ENCODE measurements at regions not wholly inside any gene's neighbourhood (a gene's known extent, or its start where the extent isn't known, plus 50 kb on each side); places are given as distances from the start of the nearest gene placed in this dataset.

DNA sequence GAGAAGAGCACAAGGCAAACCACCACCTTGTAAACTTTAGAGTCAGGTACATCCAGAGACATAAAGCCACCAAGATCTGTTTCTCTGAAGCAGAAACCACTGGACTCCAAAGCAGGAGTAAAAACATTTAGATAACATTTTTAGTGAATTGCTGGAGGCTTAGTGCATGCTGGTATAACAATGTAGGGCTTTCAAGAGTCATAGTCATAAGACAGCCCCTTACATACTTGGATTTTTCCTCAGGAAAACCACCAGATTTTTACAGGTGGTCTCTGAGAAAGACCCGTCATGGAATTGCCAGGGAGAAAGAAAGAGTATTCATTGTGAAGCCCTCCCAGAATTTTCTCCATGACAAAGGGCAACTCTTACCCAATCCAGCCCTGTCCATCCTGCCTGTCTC lies 434.5 kb upstream of the NAALADL2 start:
- Histone ChIP-seq H3K9me2 (ENCODE audit: insufficient read depth, low read length) (no peaks in the 10 kb centered on the region), H2AFZ (ENCODE audit: low read length) (no peak overlapping the region), H3K27ac (ENCODE audit: low read depth, low read length, poor library complexity, severe bottlenecking) (no peak overlapping the region), H3K4me2 (ENCODE audit: low read length) (no peak overlapping the region), H3K36me3 (ENCODE audit: insufficient read depth, low read length) (no peaks in the 10 kb centered on the region), H4K20me1 (ENCODE audit: insufficient read depth, low read length) (no peaks in the 10 kb centered on the region), H3K4me3 (ENCODE audit: low read depth, low read length, poor library complexity, severe bottlenecking) (no peak overlapping the region), H3K9me3 (ENCODE audit: low read length) (no peaks in the 10 kb centered on the region), H3K4me1 (ENCODE audit: insufficient read depth, low read length, poor library complexity, severe bottlenecking) (no peaks in the 10 kb centered on the region), H3K79me2 (ENCODE audit: insufficient read depth, low read depth, low read length) (no peaks in the 10 kb centered on the region)
- CTCF ChIA-PET (ENCODE audit: unreplicated experiment) = no interaction called here
- intact Hi-C loops (cut with micrococcal nuclease; ENCODE audit: unreplicated experiment) = no loop called here
- TF ChIP-seq EZH2phosphoT487 (IDR thresholded peaks at IDR 0.05; ENCODE audit: borderline replicate concordance, low read depth, low read length) = no peak
- no TSS peak for BruUV-seq (replicated peaks)
- POLR2A ChIA-PET = no interaction called here
- DNase-seq (ENCODE audit: low spot score) = no peak

DNA sequence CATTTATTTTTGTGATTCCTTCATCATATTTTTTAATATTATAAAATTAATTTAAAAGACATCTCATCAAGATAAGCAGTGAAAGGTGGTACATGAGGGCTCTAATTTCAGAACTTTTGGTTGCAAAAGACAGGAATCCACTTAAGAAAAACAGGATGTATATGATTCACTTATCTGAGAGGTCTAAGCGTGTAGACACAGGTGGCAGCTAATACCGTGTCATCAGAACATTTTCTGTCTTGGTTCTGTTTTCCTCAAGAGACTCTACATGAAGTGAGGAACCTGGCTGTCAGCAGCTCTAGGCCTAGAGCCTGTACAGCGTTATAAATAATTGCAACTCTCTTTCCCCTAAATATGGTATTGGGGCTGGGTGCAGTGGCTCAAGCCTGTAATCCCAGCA lies 433.7 kb upstream of the NAALADL2 start:
- Histone ChIP-seq H3K27ac (ENCODE audit: low read depth, low read length, poor library complexity, severe bottlenecking) (no peak overlapping the region), H3K9me3 (ENCODE audit: low read length) (no peaks in the 10 kb centered on the region), H4K20me1 (ENCODE audit: insufficient read depth, low read length) (no peaks in the 10 kb centered on the region), H3K9me2 (ENCODE audit: insufficient read depth, low read length) (no peaks in the 10 kb centered on the region), H3K36me3 (ENCODE audit: insufficient read depth, low read length) (no peaks in the 10 kb centered on the region), H3K79me2 (ENCODE audit: insufficient read depth, low read depth, low read length) (no peaks in the 10 kb centered on the region), H3K4me3 (ENCODE audit: low read depth, low read length, poor library complexity, severe bottlenecking) (no peak overlapping the region), H3K4me1 (ENCODE audit: insufficient read depth, low read length, poor library complexity, severe bottlenecking) (no peaks in the 10 kb centered on the region), H3K4me2 (ENCODE audit: low read length) (no peak overlapping the region), H2AFZ (ENCODE audit: low read length) (no peak overlapping the region)
- ChIA-PET CTCF (ENCODE audit: unreplicated experiment) (no interaction called here), POLR2A (interaction anchor here (0.6 kb wide), 1 partner anchor 118 kb away, joined by 4 read pairs; no protein-coding TSS in a partner anchor)
- no peak for DNase-seq (ENCODE audit: low spot score)
- intact Hi-C loops (cut with micrococcal nuclease; ENCODE audit: unreplicated experiment) = no loop called here
- TF ChIP-seq, protein P1, sequence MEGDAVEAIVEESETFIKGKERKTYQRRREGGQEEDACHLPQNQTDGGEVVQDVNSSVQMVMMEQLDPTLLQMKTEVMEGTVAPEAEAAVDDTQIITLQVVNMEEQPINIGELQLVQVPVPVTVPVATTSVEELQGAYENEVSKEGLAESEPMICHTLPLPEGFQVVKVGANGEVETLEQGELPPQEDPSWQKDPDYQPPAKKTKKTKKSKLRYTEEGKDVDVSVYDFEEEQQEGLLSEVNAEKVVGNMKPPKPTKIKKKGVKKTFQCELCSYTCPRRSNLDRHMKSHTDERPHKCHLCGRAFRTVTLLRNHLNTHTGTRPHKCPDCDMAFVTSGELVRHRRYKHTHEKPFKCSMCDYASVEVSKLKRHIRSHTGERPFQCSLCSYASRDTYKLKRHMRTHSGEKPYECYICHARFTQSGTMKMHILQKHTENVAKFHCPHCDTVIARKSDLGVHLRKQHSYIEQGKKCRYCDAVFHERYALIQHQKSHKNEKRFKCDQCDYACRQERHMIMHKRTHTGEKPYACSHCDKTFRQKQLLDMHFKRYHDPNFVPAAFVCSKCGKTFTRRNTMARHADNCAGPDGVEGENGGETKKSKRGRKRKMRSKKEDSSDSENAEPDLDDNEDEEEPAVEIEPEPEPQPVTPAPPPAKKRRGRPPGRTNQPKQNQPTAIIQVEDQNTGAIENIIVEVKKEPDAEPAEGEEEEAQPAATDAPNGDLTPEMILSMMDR (conservative IDR thresholded peaks at IDR 0.05; ENCODE audit: low read length) = no peak
- no peak for TF ChIP-seq EZH2phosphoT487 (IDR thresholded peaks at IDR 0.05; ENCODE audit: borderline replicate concordance, low read depth, low read length)
- BruUV-seq (replicated peaks) = no TSS peak

DNA sequence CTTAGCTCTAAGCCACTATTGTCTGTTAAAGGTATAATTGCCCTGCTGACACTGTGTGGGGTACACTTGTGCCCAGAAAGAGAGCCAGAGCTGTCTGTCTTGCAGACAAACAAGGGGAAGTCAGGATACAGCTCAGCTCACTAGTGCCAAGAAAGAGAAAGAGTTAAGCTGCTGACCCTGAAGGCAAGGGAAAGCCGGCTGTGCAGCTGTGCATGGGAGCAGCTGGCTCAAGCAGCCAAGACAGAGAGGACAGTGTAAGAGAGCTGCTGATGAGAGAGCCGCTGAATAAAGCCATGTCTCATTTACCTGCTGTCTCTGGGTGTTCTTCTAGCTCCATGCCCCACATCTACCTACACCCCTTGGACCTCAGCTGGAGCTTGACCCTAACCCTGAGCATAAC lies 428.1 kb upstream of the NAALADL2 start:
- no TSS peak for BruUV-seq (replicated peaks)
- CTCF ChIA-PET (ENCODE audit: unreplicated experiment) = no interaction called here
- Histone ChIP-seq H3K4me2 (ENCODE audit: low read length) (no peak overlapping the region), H3K4me3 (ENCODE audit: low read depth, low read length, poor library complexity, severe bottlenecking) (no peak overlapping the region), H2AFZ (ENCODE audit: low read length) (no peak overlapping the region), H3K79me2 (ENCODE audit: insufficient read depth, low read depth, low read length) (no peaks in the 10 kb centered on the region), H3K9me2 (ENCODE audit: insufficient read depth, low read length) (no peaks in the 10 kb centered on the region), H4K20me1 (ENCODE audit: insufficient read depth, low read length) (no peaks in the 10 kb centered on the region), H3K9me3 (ENCODE audit: low read length) (no peaks in the 10 kb centered on the region), H3K27ac (ENCODE audit: low read depth, low read length, poor library complexity, severe bottlenecking) (no peak overlapping the region), H3K4me1 (ENCODE audit: insufficient read depth, low read length, poor library complexity, severe bottlenecking) (no peaks in the 10 kb centered on the region), H3K36me3 (ENCODE audit: insufficient read depth, low read length) (no peaks in the 10 kb centered on the region)
- TF ChIP-seq, protein P1 (conservative IDR thresholded peaks at IDR 0.05; ENCODE audit: low read length) = no peak
- TF ChIP-seq EZH2phosphoT487 (IDR thresholded peaks at IDR 0.05; ENCODE audit: borderline replicate concordance, low read depth, low read length) = no peak
- no peak for DNase-seq (ENCODE audit: low spot score)
- POLR2A ChIA-PET = no interaction called here
- intact Hi-C loops (cut with micrococcal nuclease; ENCODE audit: unreplicated experiment) = no loop called here
